ENCODE measurements at regions not wholly inside any gene's neighbourhood (a gene's known extent, or its start where the extent isn't known, plus 50 kb on each side); places are given as distances from the start of the nearest gene placed in this dataset.

GRCh38 chr14:29493849-29494248 is 433.8 kb downstream of the PRKD1 start (continued):
- no peak for TF ChIP-seq MAZ (CRISPR knock-in tag; conservative IDR thresholded peaks at IDR 0.05 in 1 of 2, IDR thresholded peaks at IDR 0.05 in 1 of 2)

- H3K27me3 ChIP-seq (ENCODE audit: control insufficient read depth in 2 of 2, insufficient read depth in 2 of 2, low read length in 2 of 2) = no peaks in the 10 kb centered on the region
- no peak overlapping the region for H3K4me3 ChIP-seq
- DNase-seq (ENCODE audit: extremely low read depth in 1 of 4, low spot score in 3 of 4) (no peak), ATAC-seq (no peak), FAIRE-seq (no peak)
- ChIA-PET POLR2A (no interaction called here), CTCF (ENCODE audit: low intra/inter-chr PET ratio) (no interaction called here)
- intact Hi-C loops (cut with micrococcal nuclease) (no loop called here), in situ Hi-C loops (cut with MboI) (no loop called here)
- no peaks in the 10 kb centered on the region for H3K36me3 ChIP-seq (ENCODE audit: control insufficient read depth, insufficient read depth, low read length)
- H2AFZ ChIP-seq (ENCODE audit: low read depth, low read length) = no peak overlapping the region
- H3K79me2 ChIP-seq (ENCODE audit: control insufficient read depth, insufficient read depth, low read length) = no peaks in the 10 kb centered on the region
- 0% methylated on average over 1 of the region's 1 CpG for WGBS (ENCODE audit: insufficient coverage, low coverage, missing lambda C conversion rate)
- H4K20me1 ChIP-seq (replicated peaks; ENCODE audit: control insufficient read depth, insufficient read depth, low read length) = no peaks in the 10 kb centered on the region
- H3K9me1 ChIP-seq (ENCODE audit: control insufficient read depth, insufficient read depth, low read length) = no peaks in the 10 kb centered on the region
- no peaks in the 10 kb centered on the region for H3K9me3 ChIP-seq (replicated peaks; ENCODE audit: control insufficient read depth, insufficient read depth, low read depth, low read length)
- H3K4me1 ChIP-seq (replicated peaks in 1 of 2; ENCODE audit: control insufficient read depth in 2 of 2, insufficient read depth in 2 of 2, low read length in 2 of 2) = no peaks in the 10 kb centered on the region
- no peak overlapping the region for H3K4me2 ChIP-seq (ENCODE audit: insufficient read depth, low read length)
- no TSS peak for BruUV-seq (replicated peaks)
- H3K27ac ChIP-seq (ENCODE audit: extremely low read depth, low read depth, low read length) = no peak overlapping the region
- H3K9ac ChIP-seq (ENCODE audit: insufficient read depth in 1 of 2, low read depth in 2 of 2, low read length in 2 of 2) = no peak overlapping the region
- TF ChIP-seq ZNF699 (CRISPR knock-in tag; IDR thresholded peaks at IDR 0.05; ENCODE audit: insufficient replicate concordance) (no peak), SNIP1 (IDR thresholded peaks at IDR 0.05; ENCODE audit: low read depth) (no peak), TEAD2 (tag; IDR thresholded peaks at IDR 0.05) (no peak), FOS (IDR thresholded peaks at IDR 0.05; ENCODE audit: extremely low read depth, insufficient read length) (no peak), ADNP (tag; IDR thresholded peaks at IDR 0.05) (no peak), RB1 (IDR thresholded peaks at IDR 0.05; ENCODE audit: low read depth) (no peak), MNT (conservative IDR thresholded peaks at IDR 0.05) (no peak)
- TF ChIP-seq, protein P1, sequence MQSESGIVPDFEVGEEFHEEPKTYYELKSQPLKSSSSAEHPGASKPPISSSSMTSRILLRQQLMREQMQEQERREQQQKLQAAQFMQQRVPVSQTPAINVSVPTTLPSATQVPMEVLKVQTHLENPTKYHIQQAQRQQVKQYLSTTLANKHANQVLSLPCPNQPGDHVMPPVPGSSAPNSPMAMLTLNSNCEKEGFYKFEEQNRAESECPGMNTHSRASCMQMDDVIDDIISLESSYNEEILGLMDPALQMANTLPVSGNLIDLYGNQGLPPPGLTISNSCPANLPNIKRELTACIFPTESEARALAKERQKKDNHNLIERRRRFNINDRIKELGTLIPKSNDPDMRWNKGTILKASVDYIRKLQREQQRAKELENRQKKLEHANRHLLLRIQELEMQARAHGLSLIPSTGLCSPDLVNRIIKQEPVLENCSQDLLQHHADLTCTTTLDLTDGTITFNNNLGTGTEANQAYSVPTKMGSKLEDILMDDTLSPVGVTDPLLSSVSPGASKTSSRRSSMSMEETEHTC (IDR thresholded peaks at IDR 0.05) = no peak
Measured at GRCh38 chr14:29494312-29494711, 433.3 kb downstream of the PRKD1 start.
